Activated CD4-positive, alpha-beta T cell treated with anti-CD3 and anti-CD28 coated beads, Interleukin-2, amount 50 U/mL, for 16 hours (primary cell): ENCODE measurements at regions not wholly inside any gene's neighbourhood (a gene's known extent, or its start where the extent isn't known, plus 50 kb on each side); places are given as distances from the start of the nearest gene placed in this dataset.
"Not testable (repeated sequence)": the region's sequence is repeated elsewhere in the genome, so short reads cannot be mapped to it uniquely, and the experiment has no call there.

Experiments used
- DNase-seq: peaks from one replicate; pipeline ENCODE4 v3.0.0-alpha.2; 2020

- DNase-seq: no peak
Observed at GRCh38 chr4:34309383-34309906, 1934.9 kb downstream of the ARAP2 start.

GRCh38 chr4:34318773-34319172 is 1925.5 kb downstream of the ARAP2 start:
- DNase-seq: no peak

GRCh38 chr4:34323549-34324320 is 1920.6 kb downstream of the ARAP2 start:
- no peak for DNase-seq

GRCh38 chr4:34328939-34329338 is 1915.4 kb downstream of the ARAP2 start:
- no peak for DNase-seq

- not testable (repeated sequence) for DNase-seq
Observed at GRCh38 chr4:34335156-34335555, 1909.2 kb downstream of the ARAP2 start.

- not testable (repeated sequence) for DNase-seq
Observed at GRCh38 chr4:34335556-34335955, 1908.8 kb downstream of the ARAP2 start.

GRCh38 chr4:34362654-34363053 is 1881.7 kb downstream of the ARAP2 start:
- DNase-seq: no peak

- no peak for DNase-seq
Observed at GRCh38 chr4:34363842-34364241, 1880.5 kb downstream of the ARAP2 start.

GRCh38 chr4:34365946-34366345 is 1878.4 kb downstream of the ARAP2 start:
- no peak for DNase-seq

- no peak for DNase-seq
Observed at GRCh38 chr4:34371676-34372075, 1872.6 kb downstream of the ARAP2 start.

- no peak for DNase-seq
Observed at GRCh38 chr4:34372815-34373214, 1871.5 kb downstream of the ARAP2 start.

GRCh38 chr4:34373456-34373855 is 1870.9 kb downstream of the ARAP2 start:
- DNase-seq: no peak

GRCh38 chr4:34412233-34412632 is 1832.1 kb downstream of the ARAP2 start:
- DNase-seq: no peak

- DNase-seq: no peak
Observed at GRCh38 chr4:34412911-34413310, 1831.4 kb downstream of the ARAP2 start.

GRCh38 chr4:34417160-34417559 is 1827.2 kb downstream of the ARAP2 start:
- DNase-seq: no peak

GRCh38 chr4:34419871-34420270 is 1824.4 kb downstream of the ARAP2 start:
- no peak for DNase-seq

- no peak for DNase-seq
Observed at GRCh38 chr4:34422472-34423175, 1821.7 kb downstream of the ARAP2 start.

- DNase-seq: no peak
Observed at GRCh38 chr4:34432706-34433105, 1811.6 kb downstream of the ARAP2 start.

GRCh38 chr4:34434377-34434776 is 1809.9 kb downstream of the ARAP2 start:
- not testable (repeated sequence) for DNase-seq

GRCh38 chr4:34464196-34464595 is 1780.1 kb downstream of the ARAP2 start:
- no peak for DNase-seq

- DNase-seq: no peak
Observed at GRCh38 chr4:34466411-34466810, 1777.9 kb downstream of the ARAP2 start.

- no peak for DNase-seq
Observed at GRCh38 chr4:34469516-34469915, 1774.8 kb downstream of the ARAP2 start.

- DNase-seq: no peak
Observed at GRCh38 chr4:34485252-34485651, 1759.1 kb downstream of the ARAP2 start.
